Nucleus accumbens (tissue), 56 donors: ENCODE measurements at regions not wholly inside any gene's neighbourhood (a gene's known extent, or its start where the extent isn't known, plus 50 kb on each side); places are given as distances from the start of the nearest gene placed in this dataset.
"Not testable (repeated sequence)": the region's sequence is repeated elsewhere in the genome, so short reads cannot be mapped to it uniquely, and the experiment has no call there.

Experiments
- DNase-seq, 56 donors: peaks; one replicate each; lab custom pipeline; 2025; lab: John Stamatoyannopoulos, UW

DNA sequence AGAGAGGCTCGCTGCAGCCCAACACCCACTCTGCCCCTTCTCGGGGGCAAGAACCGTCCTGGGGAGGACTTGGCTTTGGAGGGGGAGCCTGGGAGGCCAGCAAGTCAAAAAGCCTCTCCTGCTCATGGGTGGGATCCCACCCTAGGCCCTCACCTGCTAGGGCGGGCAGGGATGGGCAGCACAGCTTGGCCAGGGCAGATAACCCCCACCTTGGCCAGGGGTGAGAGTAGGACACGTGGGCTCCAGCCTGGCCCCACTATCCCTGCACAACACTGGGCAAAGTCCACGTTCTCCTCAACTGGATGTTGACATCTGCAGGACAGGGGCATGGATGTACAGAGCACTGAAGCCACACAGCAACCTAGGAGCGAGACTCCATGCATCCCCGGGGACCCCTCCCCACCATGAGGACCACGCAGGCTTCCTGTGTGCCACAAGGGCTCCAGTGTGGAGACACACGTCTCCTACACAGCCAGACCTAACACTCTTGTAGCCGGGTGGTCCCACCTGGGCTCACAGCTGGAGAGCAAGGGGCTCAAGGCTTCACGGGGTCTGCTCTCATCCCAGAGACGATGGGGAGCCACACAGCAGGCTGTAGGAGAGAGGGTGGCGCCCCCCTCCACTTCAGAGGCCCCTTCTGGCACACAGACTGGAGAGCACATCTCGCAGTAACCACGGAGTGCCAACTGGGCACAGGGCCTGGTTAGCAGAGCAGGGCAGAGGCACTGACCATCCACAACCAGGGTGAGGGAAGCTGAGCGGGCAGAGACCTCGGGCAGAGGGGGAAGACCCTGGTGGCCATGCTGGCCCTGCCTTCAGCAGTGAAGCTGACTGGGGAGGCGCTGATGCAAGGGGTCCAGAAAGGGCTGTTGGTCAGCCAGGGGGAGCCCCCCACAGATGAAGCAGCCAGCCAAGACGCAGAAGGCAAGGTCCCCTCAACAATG is 171.1 kb downstream of the CRYBB2 start:
- peak in 16 of 56 donors; percentile 4 to 61 (median 20) for DNase-seq

DNA sequence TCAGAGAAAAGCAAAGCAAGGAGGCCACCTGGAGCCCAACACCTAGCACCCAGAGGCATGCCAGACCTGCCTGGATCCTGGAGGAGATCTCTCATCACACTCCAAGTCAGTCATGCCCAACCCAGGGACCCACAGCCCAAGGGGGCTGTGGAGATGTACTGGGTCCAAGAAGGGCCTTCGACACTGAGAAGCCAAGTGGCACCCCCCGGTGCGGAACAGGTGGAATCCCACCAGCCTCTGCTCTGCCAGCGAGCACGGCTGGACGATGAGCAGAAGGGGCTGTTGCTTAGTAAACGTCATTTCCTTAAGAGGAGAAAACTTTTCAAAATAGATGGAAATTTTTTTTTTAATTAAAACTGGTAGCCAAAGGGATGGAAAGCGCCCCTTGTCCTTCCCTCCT is 171.9 kb upstream of the GRK3 start:
- DNase-seq = no peak

DNA sequence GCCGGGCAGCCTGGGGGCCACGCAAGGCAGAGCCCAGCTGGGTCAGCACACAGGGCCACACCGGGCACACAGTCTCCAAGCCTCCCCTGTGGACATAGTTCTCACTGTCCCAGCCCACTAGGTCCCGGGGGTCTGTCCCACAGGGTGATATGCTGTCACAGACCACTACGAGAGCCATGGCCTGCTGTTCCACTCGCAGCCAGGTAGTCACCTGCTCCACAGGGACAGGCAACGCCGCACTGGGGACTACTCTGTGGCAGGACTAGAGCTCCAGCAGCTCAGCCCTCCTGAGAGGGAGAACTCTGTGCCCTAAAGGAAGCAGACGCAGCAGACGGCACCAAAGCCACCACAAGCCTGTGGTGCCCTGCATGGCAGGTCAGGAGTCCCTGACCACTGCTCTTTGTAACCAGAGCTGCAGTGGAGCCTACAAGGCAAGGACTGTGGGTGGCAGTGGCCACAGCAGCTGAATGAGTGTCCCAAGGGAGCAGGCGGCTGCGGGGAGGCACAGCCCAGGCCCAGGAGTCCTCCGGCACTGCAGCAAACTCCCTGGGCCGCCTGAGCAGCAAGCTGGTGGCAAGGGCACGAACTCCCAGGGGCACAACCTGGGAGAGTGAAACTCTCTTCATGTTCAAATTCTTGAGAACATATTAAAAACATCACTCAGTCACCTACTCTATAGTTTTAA is 171.2 kb upstream of the GRK3 start:
- no peak for DNase-seq

DNA sequence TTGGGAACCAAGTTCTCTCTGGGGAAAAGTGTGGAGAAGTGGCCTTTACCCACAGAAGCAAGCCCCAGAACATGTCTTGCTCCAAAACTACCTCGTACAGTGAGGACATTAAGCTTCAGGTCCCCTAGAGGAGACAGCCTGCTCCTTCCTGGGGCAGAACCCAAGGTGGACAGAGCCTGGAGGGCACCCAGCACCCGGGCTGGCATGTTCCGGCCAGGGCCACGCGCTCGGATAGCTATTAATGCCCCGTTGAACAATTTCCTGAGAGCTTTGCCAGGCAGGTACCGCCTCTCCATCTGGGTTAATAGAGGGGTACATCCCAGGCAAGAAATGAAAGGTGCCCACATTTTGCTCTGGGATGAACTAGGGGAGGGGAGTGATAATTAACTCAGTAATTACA is 169.0 kb upstream of the GRK3 start:
- no peak for DNase-seq

DNA sequence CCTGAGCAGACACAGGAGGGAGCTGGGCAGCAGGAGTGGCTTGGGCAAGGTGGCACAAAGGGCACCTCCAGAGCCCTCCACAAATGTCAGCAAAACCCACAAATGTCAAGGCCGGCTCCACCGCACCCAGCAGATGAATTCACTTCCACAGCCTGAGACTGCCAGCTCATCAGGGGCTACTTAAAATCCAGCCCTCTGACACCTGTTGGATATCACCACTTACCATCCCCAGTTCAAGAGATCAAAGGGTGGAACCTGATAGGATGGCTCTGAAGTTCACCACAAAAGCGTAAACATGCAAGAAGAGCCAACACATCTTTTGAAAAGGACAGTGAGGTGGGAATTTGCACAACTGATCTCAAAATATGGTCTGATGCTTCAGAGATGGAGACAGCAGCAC is 168.6 kb upstream of the GRK3 start:
- DNase-seq = no peak

DNA sequence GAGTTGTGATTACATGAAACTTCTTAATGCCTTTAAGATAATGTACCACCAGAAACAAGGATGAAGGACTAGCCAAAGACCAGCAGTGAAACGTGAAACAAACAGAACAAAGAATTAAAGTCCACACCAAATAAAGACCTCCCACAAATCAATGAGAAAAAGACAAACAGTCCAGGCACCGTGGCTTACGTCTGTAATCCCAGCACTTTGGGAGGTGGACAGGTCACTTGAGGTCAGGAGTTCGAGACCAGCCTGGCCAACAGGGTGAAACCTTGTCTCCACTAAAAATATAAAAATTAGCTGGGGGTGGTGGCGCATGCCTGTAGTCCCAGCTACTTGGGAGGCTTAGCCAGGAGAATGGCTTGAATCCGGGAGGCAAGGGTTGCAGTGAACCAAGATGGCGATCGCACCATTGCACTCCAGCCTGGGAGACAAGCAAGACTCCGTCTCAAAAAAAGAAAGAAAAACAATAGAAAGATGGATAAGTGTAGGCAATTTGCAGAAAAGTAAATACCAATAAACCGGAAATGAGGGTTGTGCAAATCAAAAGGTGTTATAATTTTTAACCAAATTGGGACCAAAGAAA is 167.8 kb upstream of the GRK3 start:
- no peak for DNase-seq

DNA sequence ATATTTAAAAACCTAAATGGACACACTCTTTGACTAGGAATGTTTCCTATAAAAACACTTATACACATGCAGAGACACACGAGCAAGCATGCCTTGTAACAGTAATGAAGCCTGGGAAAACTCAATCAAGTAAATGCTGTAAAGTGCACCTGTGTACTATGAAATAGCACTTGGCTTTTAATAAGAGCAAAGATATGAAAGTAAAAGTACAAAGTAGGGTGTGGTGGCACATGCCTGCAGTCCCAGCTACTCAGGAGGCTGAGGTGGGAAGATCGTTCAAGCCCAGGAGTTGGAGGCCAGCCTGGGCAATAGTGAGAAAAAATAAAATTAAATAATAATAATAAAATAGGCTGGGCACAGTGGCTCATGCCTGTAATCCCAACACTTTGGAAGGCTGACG is 166.9 kb upstream of the GRK3 start:
- no peak for DNase-seq

DNA sequence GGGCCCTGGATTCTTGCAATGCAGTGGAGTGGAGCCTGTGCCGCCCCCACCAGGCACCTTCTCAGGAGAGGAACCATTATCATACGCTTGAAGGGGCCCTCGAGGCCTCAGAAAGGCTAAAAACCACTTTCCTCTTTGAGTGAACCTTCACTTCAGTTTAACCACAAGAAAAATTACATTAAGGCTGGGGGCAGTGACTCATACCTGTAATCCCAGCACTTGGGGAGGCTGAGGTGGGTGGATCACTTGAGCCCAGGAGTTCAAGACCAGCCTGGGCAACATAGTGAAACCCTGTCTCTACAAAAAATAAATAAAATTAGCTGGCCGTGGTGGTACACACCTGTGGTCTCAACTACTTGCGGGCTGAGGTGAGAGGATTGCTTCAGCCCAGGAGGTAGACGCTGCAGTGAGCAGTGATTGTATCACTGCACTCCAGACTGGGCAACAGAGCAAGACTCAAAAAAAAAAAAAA is 165.8 kb upstream of the GRK3 start:
- not testable (repeated sequence) for DNase-seq

DNA sequence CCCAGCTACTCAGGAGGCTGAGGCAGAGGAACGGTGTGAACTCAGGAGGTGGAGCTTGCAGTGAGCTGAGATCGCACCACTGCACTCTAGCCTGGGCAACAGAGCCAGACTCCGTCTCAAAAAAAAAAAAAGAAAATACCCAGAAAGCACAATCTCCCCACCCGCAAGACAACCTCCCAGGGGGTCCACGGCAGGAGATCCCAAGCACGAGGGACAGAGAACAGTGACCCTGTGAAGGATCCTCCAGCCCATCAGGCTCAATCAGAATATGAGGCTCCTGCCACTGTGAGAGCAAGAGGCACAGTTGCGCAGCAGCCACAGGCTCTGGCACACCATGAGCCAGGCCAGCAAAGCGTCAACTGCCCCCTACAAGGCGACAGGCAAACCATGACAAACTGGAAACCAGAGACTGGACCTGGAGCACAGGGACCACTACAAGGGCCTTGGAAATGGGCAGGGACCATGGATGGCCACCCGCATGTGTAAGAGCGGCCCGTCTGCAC is 164.8 kb upstream of the GRK3 start:
- no peak for DNase-seq

DNA sequence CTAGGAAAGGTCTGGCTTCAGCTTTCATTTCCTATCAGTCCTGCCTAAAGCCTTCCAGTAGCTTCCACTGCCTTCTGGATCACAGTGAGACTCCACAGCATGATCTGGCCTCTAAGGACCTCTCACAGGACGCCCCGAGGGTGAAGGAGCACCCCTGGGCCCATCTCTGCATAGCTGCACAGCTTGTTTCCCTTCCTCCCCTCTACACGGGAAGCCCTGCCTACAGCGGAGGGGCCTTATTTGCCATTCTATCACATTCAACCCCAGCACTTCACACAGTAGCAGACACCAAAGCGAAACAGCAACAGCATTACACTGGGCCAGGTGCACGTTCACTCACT is 162.3 kb upstream of the GRK3 start:
- no peak for DNase-seq

DNA sequence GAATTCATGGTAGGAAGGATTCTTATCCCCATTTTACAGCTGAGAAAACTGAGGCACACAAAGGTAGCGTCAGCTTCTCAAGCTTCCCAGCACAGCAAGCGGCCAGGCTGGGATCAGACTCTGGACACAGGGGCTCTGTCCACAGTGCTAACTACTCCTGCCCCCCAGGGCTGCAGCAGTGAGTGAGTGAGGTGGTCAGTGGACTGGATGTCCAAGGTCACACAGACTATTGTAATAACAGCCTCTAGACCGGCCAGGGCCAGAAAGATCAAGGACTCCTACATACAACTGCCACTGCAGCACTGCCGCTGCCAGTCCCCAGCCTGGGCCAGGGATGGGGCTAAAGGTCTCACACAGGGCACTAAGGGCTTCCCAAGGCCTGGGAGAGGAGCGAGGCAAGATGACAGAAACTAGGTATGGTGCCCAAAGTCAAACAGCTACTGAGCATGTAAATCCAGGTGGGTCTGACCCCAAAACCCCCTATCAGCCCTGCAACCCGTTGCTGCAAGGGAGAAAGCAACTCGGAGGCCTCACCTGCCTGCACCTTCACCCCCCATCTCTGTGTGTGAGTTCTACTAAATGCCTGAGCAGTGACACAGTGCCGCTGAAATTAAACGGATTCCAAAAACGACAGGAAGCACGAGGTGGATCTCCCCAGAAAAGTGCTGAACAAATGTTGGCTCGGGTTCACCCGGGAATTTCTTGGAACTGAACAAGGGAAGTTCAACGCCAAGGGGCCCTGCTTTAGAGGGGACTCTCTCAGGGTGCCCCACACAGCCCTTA is 161.8 kb upstream of the GRK3 start:
- peak in 2 of 56 donors; percentile 18 to 28 for DNase-seq

DNA sequence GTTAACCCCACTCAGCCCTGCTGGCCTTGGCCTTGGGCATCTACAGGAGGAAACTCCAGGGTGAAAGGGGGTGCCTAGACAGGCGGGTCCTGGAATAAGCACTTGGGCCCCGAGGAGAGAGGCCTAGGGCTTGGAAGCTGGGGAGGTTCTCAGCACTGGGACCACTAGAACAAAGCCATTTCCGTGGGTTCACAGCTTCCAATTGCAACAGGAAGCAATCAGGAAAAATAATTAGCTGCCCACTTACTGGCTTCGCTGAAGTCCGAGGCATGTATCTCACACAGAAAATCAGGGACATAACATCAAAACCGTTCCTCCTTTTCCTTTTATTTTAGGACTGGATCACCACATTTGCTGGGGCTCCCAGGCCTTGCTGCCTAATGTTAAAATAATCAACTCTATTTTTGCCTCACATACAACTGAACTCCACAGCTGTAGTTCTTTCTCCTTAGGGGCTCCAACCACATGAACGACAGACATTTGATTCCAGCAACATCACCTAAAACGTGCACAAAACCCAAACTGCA is 161.1 kb upstream of the GRK3 start:
- DNase-seq = no peak

DNA sequence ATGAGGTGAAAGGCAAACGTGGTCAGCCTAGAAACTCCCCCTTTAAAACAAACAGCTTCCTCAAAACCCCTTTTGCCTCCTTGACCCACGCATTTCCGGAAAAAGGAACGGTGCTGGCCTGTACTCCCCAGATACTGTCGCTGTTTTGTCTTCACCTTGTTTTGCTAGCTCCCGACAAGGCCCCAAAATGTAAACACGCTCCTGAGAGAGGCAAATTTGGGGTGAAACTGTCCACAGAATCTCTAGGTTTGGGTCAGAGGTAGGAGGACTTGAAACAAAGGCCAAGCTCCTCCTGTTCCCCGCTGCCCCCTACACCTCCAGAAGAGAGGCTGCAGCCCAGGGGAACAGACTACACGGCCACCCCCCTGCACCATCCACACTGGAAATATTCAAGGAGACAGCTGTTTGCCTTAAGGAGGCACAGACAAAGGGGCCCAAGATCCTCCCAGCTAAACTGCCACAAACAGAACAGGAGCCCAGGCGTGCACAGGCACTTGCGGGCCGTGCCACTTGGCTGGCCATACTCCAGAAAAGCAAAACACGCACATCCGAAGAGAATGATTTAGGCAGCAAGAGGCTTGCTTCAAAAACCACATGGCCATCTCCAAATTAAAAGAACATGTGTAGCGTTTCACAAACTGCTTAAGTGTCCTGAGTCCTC is 160.5 kb upstream of the GRK3 start:
- DNase-seq = peak in 1 of 56 donors; percentile 57

DNA sequence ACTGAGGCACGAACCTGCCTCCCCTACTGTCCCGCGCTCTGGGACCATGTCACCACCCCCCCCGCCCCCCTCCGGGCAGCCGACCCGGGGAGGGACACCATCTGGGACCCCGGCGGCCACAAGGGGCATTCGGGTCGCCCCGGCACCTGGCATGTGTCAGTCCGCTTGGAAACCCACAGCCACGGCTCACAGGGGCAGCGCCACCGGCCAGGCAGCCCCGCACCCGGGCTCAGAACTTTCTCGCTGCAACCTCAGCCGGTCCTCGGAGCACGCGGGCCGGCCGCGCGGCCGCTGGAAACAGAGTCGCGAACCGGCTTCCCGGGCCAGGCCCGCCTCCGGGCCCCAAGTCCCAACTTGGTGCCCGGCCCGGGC is 159.9 kb upstream of the GRK3 start:
- DNase-seq = no peak

DNA sequence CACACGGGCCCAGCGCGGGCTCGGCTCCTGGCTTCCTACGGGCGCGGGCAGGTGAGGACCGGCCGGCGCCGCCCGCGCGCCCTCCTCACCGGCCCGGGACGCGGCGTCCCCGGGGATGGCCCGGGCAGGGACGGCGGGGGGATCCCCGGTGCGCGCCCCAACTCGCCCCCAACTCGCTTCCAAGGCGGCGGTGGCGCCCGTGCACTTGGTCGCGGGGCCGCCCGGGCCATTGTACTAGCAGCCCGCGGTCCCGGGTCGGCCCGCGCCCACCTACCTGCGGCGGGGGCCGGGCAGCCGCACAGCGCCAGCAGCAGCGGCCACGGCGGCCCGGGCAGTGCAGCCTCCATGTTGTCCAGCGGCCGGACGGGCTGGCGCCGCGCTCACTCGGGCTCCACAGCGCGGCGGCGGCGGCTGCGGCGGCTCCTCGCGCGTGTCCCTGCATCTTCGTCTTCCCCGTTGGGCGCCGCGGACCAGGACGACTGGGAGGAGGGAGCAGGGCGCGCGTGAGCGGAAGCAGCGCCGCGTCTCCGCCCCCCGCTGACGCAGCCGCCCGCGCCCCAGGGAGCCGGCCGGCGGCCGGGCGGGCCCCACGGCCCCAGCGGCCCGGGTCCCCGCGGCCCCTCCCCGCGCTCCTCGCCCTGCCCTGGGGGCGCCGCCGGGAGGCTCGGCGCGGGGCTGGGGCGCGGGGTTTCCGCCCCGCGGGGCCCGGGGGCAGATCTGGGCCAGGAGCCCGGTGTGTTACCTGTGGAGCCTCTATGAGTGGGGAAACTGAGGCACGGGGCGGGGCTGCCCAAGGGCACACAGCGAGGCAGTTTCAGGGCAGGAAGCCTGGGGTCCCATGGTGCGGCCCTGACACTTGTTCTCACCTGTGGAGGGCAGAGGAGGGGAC is 159.3 kb upstream of the GRK3 start:
- DNase-seq = peak in 44 of 56 donors; percentile 10 to 82 (median 42)

DNA sequence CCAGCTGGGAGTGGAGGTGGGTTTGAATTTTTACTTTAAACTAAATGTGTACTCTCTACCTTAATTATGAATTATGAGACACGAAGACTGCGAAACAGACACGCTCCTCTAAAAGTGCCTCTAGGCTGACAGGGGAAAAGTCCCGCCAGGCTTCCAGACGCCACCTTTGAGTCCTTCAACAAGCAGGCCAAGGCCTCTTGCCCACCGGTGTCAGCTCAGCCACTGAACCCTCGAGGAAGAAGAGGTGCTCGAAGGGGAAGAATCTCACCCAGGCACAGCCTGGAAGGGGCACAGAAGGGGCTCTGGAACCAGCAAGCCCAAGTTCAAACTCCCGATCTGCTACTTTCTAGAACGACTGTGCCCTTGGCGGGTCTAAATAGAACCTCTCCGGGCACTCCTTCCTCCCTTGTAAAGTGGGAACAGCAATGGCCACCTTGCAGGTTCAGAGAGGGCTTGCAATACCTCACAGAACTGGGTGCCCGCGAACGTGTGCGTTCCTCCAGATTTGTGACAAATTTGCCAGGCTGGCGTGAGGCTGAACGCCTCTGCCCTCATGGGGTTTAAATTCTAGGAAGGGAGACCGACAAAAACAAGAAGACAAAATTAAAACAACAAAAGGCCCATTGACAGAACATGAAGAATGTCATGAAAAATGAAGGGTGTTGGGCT is 158.5 kb upstream of the GRK3 start:
- no peak for DNase-seq

DNA sequence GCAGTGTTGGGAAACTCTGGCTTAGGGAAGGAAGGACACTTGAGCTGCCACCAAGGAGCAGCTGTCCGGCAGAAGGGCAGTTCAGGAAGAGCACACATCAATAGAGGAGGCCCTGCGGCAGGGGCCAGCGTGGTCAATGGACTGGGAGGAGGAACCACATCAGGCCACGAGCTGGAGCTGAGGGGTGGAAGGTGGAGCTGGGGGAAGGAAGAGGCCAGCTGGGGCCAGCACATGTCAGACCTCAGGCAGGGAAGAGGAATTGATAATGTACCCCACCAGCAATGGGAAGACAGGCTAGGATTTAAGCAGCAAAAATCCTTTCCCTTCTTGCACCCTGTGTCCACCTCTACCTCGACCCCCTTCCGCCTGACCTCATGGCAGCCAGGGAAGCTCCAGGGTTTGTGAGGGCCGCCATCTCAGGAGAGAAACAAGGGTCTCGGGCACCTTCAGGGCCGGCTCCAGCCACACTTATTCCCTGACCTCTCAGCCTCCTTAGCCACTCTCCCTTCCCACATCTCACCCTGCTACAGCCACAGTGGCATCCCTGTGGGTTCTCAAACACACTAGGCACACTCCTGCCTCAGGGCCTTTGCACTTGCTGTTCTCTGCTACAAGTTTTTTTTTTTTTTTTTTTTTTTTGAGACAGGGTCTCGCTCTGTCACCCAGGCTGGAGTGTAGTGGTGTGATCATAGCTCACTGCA is 157.8 kb upstream of the GRK3 start:
- DNase-seq = peak in 1 of 56 donors; percentile 18
